HG03064 (cell line): ENCODE measurements at regions not wholly inside any gene's neighbourhood (a gene's known extent, or its start where the extent isn't known, plus 50 kb on each side); places are given as distances from the start of the nearest gene placed in this dataset.

Source experiments
- ATAC-seq: cut with Tn5 transposase; IDR thresholded peaks from one replicate; pipeline ENCODE4 v1.9.1; 2021; ENCODE audit warnings: low read depth; ENCODE audit not compliant: unreplicated experiment

- ATAC-seq = no peak
Measured at GRCh38 chr1:163785868-163786405, 464.2 kb downstream of the NUF2 start.

DNA sequence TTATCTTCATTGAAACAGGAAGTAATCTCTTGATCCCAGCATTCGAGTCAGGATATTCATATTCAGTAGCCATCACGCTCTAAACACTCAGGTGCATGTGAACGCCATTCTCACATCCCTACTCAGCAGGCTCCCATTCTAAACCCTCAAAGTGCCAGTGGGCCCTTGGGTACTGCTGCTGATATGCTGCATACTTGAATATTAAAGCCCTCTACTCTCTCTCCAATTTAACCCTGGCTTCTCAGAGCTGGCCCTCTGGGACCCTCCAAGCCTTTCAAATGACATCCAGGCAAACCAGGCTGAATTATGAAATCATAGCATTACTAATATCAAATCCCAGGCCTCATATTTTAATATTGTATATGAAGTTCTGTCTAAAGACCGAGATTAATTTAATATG lies 468.2 kb downstream of the NUF2 start:
- ATAC-seq = no peak

DNA sequence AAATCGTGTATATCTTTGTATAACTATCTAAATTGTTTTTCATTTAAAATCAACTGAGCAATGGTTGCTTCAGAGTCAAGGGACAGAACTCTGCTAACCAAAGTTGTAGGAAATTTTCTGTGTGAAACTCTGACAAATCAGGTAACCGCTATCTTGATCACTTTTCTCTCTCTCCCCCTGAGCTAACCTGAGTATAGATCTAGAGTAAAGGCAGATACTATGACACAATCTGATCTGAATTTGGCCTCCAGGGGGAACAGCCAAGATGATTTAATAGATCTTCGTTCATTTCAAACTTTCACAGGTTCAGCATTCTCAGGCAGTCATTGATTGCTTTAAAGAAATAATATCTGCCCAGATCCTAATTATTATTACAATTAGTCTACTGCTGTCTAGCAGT lies 472.8 kb downstream of the NUF2 start:
- ATAC-seq = no peak

DNA sequence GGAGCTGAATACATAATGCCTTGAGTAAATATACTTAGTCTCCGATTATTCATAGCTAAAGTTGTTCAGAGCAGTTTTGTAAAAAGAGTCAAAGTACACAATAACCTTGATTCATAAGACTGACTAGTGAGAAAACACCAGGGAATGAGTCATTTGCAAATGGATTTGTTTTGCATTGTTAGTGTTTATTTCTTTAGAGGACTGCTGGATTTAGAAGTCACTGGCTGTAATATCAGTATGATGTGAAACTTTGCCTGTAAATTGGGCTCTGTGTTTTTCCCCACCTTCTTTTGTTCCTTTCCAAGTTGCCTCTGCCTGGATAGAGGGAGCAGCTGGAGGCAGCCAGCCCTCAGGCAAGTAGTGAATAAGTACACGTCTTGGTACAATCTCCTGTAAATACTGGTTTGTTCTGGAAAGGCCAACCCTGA lies 474.7 kb downstream of the NUF2 start:
- ATAC-seq = no peak

- no peak for ATAC-seq
Measured at GRCh38 chr1:163797816-163798215, 476.1 kb downstream of the NUF2 start.

DNA sequence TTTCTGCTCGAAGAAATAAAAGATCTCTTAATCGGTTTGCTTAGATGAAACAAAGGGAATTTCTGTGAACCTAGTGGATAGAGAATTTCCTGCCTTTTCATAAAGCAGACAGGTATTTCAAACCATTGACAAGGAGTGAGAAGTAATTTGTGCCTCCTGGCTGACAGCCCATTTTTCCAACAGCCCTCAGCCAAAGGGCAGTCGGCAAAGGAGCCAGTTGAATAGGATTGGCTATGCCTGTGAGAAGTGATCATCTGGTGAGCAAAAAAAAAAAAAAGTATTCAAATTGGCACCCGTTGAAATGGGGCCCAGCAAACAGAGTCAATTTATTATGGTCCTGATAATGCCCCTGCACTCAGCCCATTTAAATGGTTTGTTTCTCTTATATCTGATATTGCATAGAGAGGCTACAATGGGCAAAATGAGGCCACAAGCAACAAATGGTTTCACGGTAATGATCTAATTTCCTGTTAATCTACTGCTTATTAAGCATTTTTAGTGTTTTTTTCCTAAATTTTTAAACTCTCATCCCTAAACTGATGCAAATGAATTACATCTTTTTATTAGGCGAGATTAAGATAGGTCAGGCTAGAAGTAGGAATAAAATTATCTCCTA lies 477.5 kb downstream of the NUF2 start:
- ATAC-seq = no peak

GRCh38 chr1:163807331-163808049 lies 485.7 kb downstream of the NUF2 start:
- no peak for ATAC-seq

- no peak for ATAC-seq
Measured at GRCh38 chr1:163813251-163813650, 491.5 kb downstream of the NUF2 start.

DNA sequence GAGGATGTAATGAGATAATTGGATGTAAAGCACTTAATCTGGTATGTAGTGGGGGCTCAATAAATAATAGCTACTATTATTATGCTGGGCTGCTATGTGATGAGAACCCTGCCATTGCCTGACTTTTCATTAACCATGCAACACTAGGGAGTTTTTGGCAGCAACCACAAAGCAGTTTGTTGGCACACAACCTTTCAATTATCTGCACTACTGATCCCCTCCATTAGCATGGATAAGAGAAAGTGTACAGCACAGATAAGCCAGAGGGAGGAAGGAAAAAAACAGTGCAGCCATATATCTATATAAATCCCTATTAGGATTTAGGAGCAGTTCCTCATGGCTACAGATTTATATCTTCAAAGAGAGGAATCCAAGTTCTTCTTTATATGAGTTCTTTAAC lies 498.5 kb downstream of the NUF2 start:
- no peak for ATAC-seq

DNA sequence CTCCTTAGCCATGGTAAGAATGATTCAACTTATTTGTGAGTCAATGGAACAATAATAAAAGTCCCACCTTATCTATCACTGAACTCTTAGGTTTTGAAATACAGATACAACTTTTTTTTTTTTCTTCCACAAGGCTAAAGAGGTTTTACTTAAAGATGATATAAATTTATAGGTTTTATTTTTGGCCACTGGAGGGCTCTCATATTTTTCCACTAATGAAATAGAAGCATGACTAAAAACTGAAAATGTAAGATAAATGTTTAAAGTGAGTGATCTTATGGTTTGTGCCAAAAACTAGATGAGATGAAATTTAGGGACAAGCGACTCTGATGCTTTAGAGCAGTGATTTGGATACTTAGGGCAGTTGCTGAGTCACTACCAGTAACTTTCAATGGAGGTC lies 499.0 kb downstream of the NUF2 start:
- ATAC-seq = no peak

DNA sequence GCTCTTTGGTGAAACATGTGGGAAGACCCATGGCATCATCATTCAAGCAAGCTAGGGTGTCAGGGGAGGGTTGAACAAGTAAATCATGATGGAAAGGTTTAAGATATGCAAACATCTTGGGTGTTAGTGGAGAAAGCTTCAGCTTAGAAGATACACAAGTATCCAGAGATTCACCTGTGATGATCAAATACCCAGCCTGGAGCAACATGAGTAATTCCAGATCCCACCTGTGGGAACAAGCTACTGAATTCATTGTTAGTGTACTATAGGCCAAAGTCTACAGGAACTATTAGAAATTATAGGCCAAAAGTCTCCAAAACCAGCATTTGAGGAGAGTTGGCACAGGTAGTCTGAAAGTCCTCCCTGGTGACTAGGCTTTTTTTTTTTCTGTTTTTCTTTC lies 499.9 kb downstream of the NUF2 start:
- no peak for ATAC-seq

- ATAC-seq = no peak
Measured at GRCh38 chr1:163823017-163823416, 501.3 kb downstream of the NUF2 start.

DNA sequence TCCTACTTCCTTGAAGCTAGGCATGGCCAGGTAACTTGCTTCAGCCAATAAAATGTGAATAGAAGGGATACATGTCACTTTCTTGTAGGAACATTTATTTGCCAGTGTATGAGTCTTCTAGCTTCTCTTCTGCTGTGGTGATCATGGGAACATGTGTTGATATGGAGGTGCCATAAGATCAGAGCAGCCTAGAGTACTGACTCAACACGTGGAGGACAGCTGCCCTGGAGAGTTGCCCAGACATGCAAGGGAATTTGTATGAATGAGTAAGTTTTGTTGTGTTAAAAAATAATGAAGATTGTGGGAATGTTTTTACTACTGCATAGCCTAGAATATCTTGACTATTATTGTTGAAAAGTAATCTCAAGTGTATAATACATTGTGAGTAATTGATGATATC lies 502.3 kb downstream of the NUF2 start:
- no peak for ATAC-seq

DNA sequence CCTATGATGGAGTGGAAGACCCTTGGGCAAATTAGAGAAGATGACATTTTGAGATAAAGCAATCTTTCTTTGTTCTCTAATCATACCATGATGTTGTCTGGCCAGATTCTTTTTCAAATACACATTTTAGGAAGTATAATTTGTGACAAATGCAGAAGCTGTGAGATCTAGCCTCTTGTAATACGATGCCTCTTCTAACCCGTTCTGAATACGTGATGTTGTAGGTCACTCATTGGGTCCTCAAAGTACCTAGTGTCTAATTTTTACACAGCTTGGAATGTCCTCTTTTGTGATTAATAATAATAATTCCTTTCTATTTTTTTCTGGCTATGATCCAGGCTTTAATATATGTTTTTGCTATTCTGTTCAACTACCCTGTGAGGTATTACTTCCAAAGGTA lies 502.7 kb downstream of the NUF2 start:
- no peak for ATAC-seq

DNA sequence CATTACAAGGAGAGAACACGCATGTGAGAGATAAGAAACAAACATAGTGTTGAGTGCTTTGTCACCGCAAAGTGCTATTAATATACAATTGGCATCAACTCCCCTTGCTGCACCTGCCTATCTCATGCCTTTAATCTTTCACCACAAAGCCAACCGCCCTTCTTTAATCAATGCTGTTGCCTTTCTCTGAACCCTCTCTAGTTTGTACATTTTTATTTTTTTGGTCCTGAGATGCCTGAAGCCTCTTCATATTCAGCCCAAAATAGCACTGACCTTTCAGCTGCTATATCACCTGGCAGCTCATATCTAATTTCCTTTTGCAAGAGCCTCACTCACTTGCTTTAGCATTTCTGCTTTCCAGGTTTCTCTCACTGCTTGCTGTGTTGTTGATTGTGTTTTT lies 504.7 kb downstream of the NUF2 start:
- ATAC-seq = no peak

DNA sequence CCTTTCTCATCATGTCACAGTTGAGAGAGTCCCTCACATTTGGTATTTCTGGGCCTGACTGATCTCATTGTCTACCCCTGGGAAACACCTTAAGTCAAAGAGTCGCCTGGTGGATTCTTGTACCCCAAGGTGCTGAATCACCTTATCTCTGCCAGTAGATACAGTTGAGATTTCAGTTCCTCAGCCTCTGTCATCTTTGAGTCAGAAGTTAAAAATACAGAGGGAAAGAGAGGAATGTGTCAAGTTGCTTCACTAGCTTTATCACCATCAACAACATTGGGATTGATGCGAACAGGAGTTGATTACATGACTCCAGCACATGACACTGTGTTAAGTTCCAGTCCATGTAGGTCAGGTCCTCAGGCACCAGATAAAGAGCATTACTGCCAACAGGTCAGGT lies 513.0 kb downstream of the NUF2 start:
- ATAC-seq = no peak

DNA sequence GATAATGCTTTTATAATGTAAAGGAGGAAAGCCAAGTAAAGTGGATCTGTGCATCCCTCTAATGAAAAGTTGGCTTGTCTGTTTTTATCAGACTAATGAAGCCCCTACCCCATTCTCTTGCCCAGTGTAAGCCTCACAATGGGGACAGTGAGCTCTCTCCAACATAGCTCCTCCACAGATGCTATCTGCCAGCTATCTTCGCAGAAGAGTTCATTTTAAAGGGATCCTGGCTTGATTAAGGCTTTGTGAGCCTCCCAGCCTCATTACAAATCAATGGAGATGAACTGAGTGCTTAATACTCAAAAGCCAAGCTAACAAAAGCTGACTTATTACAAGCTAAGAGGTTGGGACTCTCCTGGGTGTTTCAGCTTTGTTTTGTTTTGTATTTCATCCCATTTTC lies 514.7 kb downstream of the NUF2 start:
- ATAC-seq = no peak

DNA sequence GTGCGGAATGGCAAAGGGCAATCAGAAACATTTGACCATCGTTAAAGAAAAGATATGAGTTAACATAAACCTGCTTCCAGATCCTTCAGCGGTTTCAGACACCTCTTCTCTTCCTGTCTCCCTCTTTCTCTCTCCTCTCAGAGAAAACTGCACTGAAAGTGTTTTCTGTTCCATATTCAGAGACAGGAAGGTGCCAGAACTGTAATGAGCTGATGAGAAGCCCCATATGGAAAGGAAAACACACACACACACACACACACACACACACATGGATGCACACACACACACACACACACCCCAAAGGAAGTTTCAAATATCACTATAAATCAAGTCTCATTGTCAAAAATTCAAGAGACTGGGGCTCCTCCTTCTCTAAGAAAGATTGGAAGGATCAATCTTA lies 515.5 kb downstream of the NUF2 start:
- no peak for ATAC-seq

GRCh38 chr1:163842571-163842970 lies 520.8 kb downstream of the NUF2 start:
- ATAC-seq = no peak

- ATAC-seq = no peak
Measured at GRCh38 chr1:163844459-163844858, 522.7 kb downstream of the NUF2 start.

GRCh38 chr1:163845279-163845678 lies 523.5 kb downstream of the NUF2 start:
- no peak for ATAC-seq

DNA sequence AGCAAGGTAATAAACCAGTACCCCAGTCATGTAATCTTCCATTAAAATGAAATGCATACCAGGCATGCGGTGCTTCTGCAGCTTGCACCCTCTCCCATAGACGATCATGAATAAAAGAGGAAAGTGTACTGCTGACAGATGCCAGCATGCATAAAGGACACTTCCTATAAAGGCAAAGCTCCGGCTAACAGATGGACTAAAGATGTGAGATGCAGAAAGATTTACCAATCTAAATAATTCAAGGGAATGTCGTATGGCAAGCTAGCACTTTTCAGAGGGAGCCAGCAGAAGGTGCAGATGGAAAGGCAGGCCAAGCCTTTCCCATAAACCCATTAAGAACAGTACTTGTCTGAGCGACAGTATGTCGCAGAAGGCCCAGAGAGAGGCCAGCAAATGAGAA lies 542.0 kb downstream of the NUF2 start:
- no peak for ATAC-seq
